IMR-90 (cell line): ENCODE measurements at regions not wholly inside any gene's neighbourhood (a gene's known extent, or its start where the extent isn't known, plus 50 kb on each side); places are given as distances from the start of the nearest gene placed in this dataset.

Experiments
- BHLHE40 ChIP-seq: fragments of 150-350 bp; IDR thresholded peaks from 2 replicates; pipeline ENCODE4 v1.6.1; 2016; ENCODE audit warnings: mild to moderate bottlenecking, low read depth, low read length
- CEBPB ChIP-seq: IDR thresholded peaks from 2 replicates; pipeline ENCODE4 v1.6.1; 2012; ENCODE audit warnings: low read depth, low read length, improper control_type of control experiment
- CHD1 ChIP-seq: IDR thresholded peaks from 2 replicates; pipeline ENCODE4 v1.6.1; 2012; ENCODE audit warnings: low read depth, low read length, improper control_type of control experiment
- MAFK ChIP-seq: IDR thresholded peaks from 2 replicates; pipeline ENCODE4 v1.6.1; 2012; ENCODE audit warnings: low read depth, low read length, improper control_type of control experiment
- MXI1 ChIP-seq: IDR thresholded peaks from 2 replicates; pipeline ENCODE4 v1.6.1; 2012; ENCODE audit warnings: low read depth, mild to moderate bottlenecking, low read length, moderate library complexity, borderline replicate concordance
- POLR2A ChIP-seq: IDR thresholded peaks from 2 replicates; pipeline ENCODE4 v1.6.1; 2012; ENCODE audit warnings: mild to moderate bottlenecking, low read depth, low read length
- RAD21 ChIP-seq: IDR thresholded peaks from 2 replicates; pipeline ENCODE4 v1.6.1; 2012; ENCODE audit warnings: low read length, improper control_type of control experiment
- RFX5 ChIP-seq: IDR thresholded peaks from 2 replicates; pipeline ENCODE4 v1.8.0; 2012; ENCODE audit warnings: low read depth, mild to moderate bottlenecking, low read length, moderate library complexity
- SMC3 ChIP-seq: fragments of 150-350 bp; IDR thresholded peaks from 2 replicates; pipeline ENCODE4 v1.6.1; 2016; ENCODE audit warnings: low read depth, mild to moderate bottlenecking, antibody characterized with exemption, low read length, moderate library complexity
- TF ChIP-seq, protein P1 (sequence below): conservative IDR thresholded peaks from 2 replicates; pipeline ENCODE4 v1.5.1; 2012; ENCODE audit warnings: mild to moderate bottlenecking, low read depth, low read length, improper control_type of control experiment
- TF ChIP-seq, protein P2 (sequence below): fragments of 150-350 bp; IDR thresholded peaks from 2 replicates; pipeline ENCODE4 v1.6.1; 2017; ENCODE audit warnings: mild to moderate bottlenecking, antibody characterized with exemption, low read length, low read depth
- TF ChIP-seq, protein P3 (sequence below): fragments of 150-350 bp; IDR thresholded peaks from 2 replicates; pipeline ENCODE4 v1.6.1; 2016; ENCODE audit warnings: low read depth, mild to moderate bottlenecking, low read length, moderate library complexity, borderline replicate concordance

DNA sequence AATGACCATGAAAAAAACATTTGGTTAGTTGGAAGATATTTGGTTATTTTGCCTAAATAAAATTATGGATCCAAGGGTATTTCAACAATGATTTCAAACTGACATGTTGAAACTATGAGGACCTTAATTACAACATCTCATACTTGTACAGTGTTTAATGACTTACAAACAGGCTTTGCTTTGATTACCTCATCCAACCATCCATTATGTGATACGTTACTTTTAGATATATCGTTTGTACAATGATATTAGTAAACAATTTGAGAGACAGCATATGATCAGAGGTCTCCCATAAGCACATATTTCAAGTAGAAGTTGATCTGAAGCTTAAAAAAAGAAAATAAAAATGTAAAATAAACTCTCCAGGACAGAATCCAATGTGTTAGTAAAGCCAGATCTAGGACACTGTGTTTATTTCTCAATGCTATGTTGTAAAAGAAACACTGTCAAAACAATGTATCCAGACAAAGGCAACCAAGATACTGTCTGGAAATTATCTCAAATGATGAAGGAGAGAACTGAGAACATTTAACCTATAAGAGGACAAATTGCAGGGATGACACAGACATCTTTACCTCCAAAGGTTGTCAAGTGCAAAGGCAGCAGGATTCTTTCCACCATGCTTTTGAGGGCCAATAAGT is 116.0 kb upstream of the TARS1 start:
- TF ChIP-seq POLR2A (no peak), MAFK (no peak), RAD21 (no peak), CEBPB (no peak), BHLHE40 (no peak), SMC3 (no peak), MXI1 (no peak), RFX5 (no peak), CHD1 (no peak)
- TF ChIP-seq, protein P1, sequence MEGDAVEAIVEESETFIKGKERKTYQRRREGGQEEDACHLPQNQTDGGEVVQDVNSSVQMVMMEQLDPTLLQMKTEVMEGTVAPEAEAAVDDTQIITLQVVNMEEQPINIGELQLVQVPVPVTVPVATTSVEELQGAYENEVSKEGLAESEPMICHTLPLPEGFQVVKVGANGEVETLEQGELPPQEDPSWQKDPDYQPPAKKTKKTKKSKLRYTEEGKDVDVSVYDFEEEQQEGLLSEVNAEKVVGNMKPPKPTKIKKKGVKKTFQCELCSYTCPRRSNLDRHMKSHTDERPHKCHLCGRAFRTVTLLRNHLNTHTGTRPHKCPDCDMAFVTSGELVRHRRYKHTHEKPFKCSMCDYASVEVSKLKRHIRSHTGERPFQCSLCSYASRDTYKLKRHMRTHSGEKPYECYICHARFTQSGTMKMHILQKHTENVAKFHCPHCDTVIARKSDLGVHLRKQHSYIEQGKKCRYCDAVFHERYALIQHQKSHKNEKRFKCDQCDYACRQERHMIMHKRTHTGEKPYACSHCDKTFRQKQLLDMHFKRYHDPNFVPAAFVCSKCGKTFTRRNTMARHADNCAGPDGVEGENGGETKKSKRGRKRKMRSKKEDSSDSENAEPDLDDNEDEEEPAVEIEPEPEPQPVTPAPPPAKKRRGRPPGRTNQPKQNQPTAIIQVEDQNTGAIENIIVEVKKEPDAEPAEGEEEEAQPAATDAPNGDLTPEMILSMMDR = no peak
- TF ChIP-seq, protein P2, sequence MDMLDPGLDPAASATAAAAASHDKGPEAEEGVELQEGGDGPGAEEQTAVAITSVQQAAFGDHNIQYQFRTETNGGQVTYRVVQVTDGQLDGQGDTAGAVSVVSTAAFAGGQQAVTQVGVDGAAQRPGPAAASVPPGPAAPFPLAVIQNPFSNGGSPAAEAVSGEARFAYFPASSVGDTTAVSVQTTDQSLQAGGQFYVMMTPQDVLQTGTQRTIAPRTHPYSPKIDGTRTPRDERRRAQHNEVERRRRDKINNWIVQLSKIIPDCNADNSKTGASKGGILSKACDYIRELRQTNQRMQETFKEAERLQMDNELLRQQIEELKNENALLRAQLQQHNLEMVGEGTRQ = no peak
- TF ChIP-seq, protein P3, sequence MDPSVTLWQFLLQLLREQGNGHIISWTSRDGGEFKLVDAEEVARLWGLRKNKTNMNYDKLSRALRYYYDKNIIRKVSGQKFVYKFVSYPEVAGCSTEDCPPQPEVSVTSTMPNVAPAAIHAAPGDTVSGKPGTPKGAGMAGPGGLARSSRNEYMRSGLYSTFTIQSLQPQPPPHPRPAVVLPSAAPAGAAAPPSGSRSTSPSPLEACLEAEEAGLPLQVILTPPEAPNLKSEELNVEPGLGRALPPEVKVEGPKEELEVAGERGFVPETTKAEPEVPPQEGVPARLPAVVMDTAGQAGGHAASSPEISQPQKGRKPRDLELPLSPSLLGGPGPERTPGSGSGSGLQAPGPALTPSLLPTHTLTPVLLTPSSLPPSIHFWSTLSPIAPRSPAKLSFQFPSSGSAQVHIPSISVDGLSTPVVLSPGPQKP = no peak
